Ishikawa (cell line): ENCODE measurements at regions not wholly inside any gene's neighbourhood (a gene's known extent, or its start where the extent isn't known, plus 50 kb on each side); places are given as distances from the start of the nearest gene placed in this dataset.
A peak's percentile ranks its signal among the peaks of the same experiment; 100 is the strongest.

Experiments
- CEBPB ChIP-seq: IDR thresholded peaks from 2 replicates; pipeline ENCODE4 v1.6.1; 2012
- CREB1 ChIP-seq: IDR thresholded peaks from 2 replicates; pipeline ENCODE4 v1.6.1; 2012; ENCODE audit warnings: low read depth
- EGR1 ChIP-seq: IDR thresholded peaks from 2 replicates; pipeline ENCODE4 v1.6.1; 2012
- EP300 ChIP-seq: IDR thresholded peaks from 2 replicates; pipeline ENCODE4 v1.6.1; 2012; ENCODE audit warnings: borderline replicate concordance
- FOXM1 ChIP-seq: IDR thresholded peaks from 2 replicates; pipeline ENCODE4 v1.6.1; 2012; ENCODE audit warnings: low read depth, borderline replicate concordance
- MAX ChIP-seq: IDR thresholded peaks from 2 replicates; pipeline ENCODE4 v1.6.1; 2012
- NFIC ChIP-seq: IDR thresholded peaks from 2 replicates; pipeline ENCODE4 v1.6.1; 2012
- RAD21 ChIP-seq: IDR thresholded peaks from 2 replicates; pipeline ENCODE4 v1.6.1; 2012; ENCODE audit warnings: low read depth
- TAF1 ChIP-seq: IDR thresholded peaks from 2 replicates; pipeline ENCODE4 v1.6.1; 2012; ENCODE audit warnings: low read depth, mild to moderate bottlenecking
- TCF12 ChIP-seq: IDR thresholded peaks from 2 replicates; pipeline ENCODE4 v1.6.1; 2012; ENCODE audit warnings: low read depth
- TEAD4 ChIP-seq: IDR thresholded peaks from 2 replicates; pipeline ENCODE4 v1.6.1; 2012
- USF1 ChIP-seq: IDR thresholded peaks from 2 replicates; pipeline ENCODE4 v1.6.1; 2012
- YY1 ChIP-seq: IDR thresholded peaks from 2 replicates; pipeline ENCODE4 v1.6.1; 2012; ENCODE audit warnings: low read depth
- ZBTB7A ChIP-seq: IDR thresholded peaks from 2 replicates; pipeline ENCODE4 v1.6.1; 2012; ENCODE audit warnings: low read depth
- TF ChIP-seq, protein P1 (sequence below): IDR thresholded peaks from 2 replicates; pipeline ENCODE4 v1.6.1; 2012; ENCODE audit warnings: low read depth, mild to moderate bottlenecking

- TF ChIP-seq CREB1 (no peak), ZBTB7A (0 out of 2 replicates have a peak, but pooled peaks have one; percentile 57), NFIC (peak; percentile 68)
Observed at GRCh38 chr12:124396544-124397398, 101.9 kb downstream of the RFLNA start.

DNA sequence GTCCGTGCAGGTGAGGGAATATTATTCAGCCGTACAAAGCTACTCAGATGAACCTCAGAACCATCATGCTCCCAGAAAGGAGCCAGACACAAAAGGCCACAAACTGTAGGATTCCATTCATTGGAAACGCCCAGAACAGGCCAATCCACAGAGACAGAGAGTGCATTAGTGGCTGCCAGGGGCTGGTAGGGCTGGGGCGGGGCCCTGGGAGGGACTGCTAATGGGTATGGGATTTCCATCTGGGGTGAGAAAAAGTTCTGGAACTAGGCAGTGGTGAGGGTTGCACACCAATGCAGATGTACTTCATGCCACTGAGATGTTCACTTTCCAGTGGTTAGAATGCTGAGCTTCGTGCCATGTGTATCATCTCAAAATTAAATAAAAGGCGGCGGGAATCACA, 101.1 kb downstream of the RFLNA start:
- TF ChIP-seq EGR1, result no peak
- TF ChIP-seq MAX, result no peak
- TF ChIP-seq NFIC, result no peak
- TF ChIP-seq, protein P1, sequence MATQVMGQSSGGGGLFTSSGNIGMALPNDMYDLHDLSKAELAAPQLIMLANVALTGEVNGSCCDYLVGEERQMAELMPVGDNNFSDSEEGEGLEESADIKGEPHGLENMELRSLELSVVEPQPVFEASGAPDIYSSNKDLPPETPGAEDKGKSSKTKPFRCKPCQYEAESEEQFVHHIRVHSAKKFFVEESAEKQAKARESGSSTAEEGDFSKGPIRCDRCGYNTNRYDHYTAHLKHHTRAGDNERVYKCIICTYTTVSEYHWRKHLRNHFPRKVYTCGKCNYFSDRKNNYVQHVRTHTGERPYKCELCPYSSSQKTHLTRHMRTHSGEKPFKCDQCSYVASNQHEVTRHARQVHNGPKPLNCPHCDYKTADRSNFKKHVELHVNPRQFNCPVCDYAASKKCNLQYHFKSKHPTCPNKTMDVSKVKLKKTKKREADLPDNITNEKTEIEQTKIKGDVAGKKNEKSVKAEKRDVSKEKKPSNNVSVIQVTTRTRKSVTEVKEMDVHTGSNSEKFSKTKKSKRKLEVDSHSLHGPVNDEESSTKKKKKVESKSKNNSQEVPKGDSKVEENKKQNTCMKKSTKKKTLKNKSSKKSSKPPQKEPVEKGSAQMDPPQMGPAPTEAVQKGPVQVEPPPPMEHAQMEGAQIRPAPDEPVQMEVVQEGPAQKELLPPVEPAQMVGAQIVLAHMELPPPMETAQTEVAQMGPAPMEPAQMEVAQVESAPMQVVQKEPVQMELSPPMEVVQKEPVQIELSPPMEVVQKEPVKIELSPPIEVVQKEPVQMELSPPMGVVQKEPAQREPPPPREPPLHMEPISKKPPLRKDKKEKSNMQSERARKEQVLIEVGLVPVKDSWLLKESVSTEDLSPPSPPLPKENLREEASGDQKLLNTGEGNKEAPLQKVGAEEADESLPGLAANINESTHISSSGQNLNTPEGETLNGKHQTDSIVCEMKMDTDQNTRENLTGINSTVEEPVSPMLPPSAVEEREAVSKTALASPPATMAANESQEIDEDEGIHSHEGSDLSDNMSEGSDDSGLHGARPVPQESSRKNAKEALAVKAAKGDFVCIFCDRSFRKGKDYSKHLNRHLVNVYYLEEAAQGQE, result no peak
- no peak for TF ChIP-seq ZBTB7A
- no peak for TF ChIP-seq TEAD4
- TF ChIP-seq FOXM1, result no peak
- no peak for TF ChIP-seq USF1
- no peak for TF ChIP-seq RAD21
- TF ChIP-seq TCF12, result no peak
- no peak for TF ChIP-seq CEBPB
- no peak for TF ChIP-seq YY1
- TF ChIP-seq CREB1, result no peak

DNA sequence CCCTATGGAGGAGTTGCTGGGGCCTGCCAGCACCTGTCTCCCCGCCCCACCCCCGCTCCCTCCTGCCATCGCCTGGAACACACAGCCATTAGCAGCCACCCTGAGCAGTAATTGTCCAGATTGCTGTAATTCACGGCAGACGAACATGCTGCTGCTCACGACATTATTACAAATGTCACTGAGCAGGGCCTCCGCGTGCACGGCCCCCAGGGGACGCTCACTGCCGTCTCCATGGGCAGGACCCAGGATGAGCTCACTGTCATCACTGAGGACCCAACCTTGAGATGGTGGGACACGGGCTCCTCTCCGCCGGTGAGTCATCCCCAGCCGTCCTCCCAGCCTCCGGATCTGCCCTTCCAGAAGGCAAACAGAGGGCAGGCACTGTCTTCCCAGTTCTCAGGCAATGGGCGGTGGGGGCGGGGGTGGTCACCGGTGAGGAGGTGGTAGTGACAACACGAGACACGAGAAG, 100.4 kb downstream of the RFLNA start:
- TF ChIP-seq, protein P1, result no peak
- no peak for TF ChIP-seq USF1
- TF ChIP-seq YY1, result no peak

- TF ChIP-seq EGR1 (no peak), USF1 (no peak), CREB1 (no peak), EP300 (no peak), NFIC (no peak), YY1 (no peak), TCF12 (no peak), TAF1 (no peak), FOXM1 (no peak), TEAD4 (no peak)
- TF ChIP-seq, protein P1, result no peak
Observed at GRCh38 chr12:124394462-124395128, 99.7 kb downstream of the RFLNA start.
